ENCODE measurements at regions not wholly inside any gene's neighbourhood (a gene's known extent, or its start where the extent isn't known, plus 50 kb on each side); places are given as distances from the start of the nearest gene placed in this dataset.

- no peaks in the 10 kb centered on the region for H4K20me1 ChIP-seq (ENCODE audit: control insufficient read depth, extremely low read depth, insufficient read depth, low read length)
- H3K4me2 ChIP-seq (ENCODE audit: extremely low read depth, insufficient read depth, low read length), result no peak overlapping the region
- DNase-seq (ENCODE audit: low read depth in 2 of 2), result no peak
- H3K4me3 ChIP-seq (replicated peaks in 1 of 4; ENCODE audit: control extremely low read depth in 1 of 4, insufficient read depth in 1 of 4, low read depth in 3 of 4, low read length in 4 of 4), result no peak overlapping the region
- H3K27me3 ChIP-seq (ENCODE audit: control insufficient read depth, insufficient read depth, low read length), result no peaks in the 10 kb centered on the region
- H3K9me3 ChIP-seq (ENCODE audit: control insufficient read depth, insufficient read depth, low read depth, low read length), result no peaks in the 10 kb centered on the region
- no peak overlapping the region for H3K9ac ChIP-seq (ENCODE audit: insufficient read depth, low read length)
- H2AFZ ChIP-seq (ENCODE audit: low read length), result no peak overlapping the region
- TF ChIP-seq EZH2 (IDR thresholded peaks at IDR 0.05; ENCODE audit: low read length, missing control alignments), result no peak
- TF ChIP-seq CTCF (conservative IDR thresholded peaks at IDR 0.05 in 1 of 2, IDR thresholded peaks at IDR 0.05 in 1 of 2; ENCODE audit: low read depth in 1 of 2, low read length in 2 of 2), result no peak
- no peaks in the 10 kb centered on the region for H3K79me2 ChIP-seq (ENCODE audit: control insufficient read depth, insufficient read depth, low read length)
- no peaks in the 10 kb centered on the region for H3K4me1 ChIP-seq (ENCODE audit: control insufficient read depth, extremely low read depth, insufficient read depth, low read length)
- H3K36me3 ChIP-seq (ENCODE audit: control insufficient read depth, insufficient read depth, low read length), result no peaks in the 10 kb centered on the region
- H3K27ac ChIP-seq (ENCODE audit: insufficient read depth, low read length), result no peak overlapping the region
These were observed 79.7 kb upstream of the JARID2 start for GRCh38 chr6:15166121-15166520.

- Histone ChIP-seq H3K27me3 (ENCODE audit: control insufficient read depth, insufficient read depth, low read length) (no peaks in the 10 kb centered on the region), H3K27ac (ENCODE audit: insufficient read depth, low read length) (no peak overlapping the region), H3K4me2 (ENCODE audit: extremely low read depth, insufficient read depth, low read length) (no peak overlapping the region), H3K9ac (ENCODE audit: insufficient read depth, low read length) (no peak overlapping the region), H3K9me3 (ENCODE audit: control insufficient read depth, insufficient read depth, low read depth, low read length) (no peaks in the 10 kb centered on the region), H3K4me3 (replicated peaks in 1 of 4; ENCODE audit: control extremely low read depth in 1 of 4, insufficient read depth in 1 of 4, low read depth in 3 of 4, low read length in 4 of 4) (no peak overlapping the region), H2AFZ (ENCODE audit: low read length) (no peak overlapping the region), H3K79me2 (ENCODE audit: control insufficient read depth, insufficient read depth, low read length) (no peaks in the 10 kb centered on the region), H3K36me3 (ENCODE audit: control insufficient read depth, insufficient read depth, low read length) (no peaks in the 10 kb centered on the region), H4K20me1 (ENCODE audit: control insufficient read depth, extremely low read depth, insufficient read depth, low read length) (no peaks in the 10 kb centered on the region), H3K4me1 (ENCODE audit: control insufficient read depth, extremely low read depth, insufficient read depth, low read length) (no peaks in the 10 kb centered on the region)
- DNase-seq (ENCODE audit: low read depth in 2 of 2), result no peak
- TF ChIP-seq EZH2 (IDR thresholded peaks at IDR 0.05; ENCODE audit: low read length, missing control alignments) (no peak), CTCF (conservative IDR thresholded peaks at IDR 0.05 in 1 of 2, IDR thresholded peaks at IDR 0.05 in 1 of 2; ENCODE audit: low read depth in 1 of 2, low read length in 2 of 2) (no peak)
These were observed 75.7 kb upstream of the JARID2 start for GRCh38 chr6:15170126-15170525.

- Histone ChIP-seq H4K20me1 (ENCODE audit: control insufficient read depth, extremely low read depth, insufficient read depth, low read length) (no peaks in the 10 kb centered on the region), H3K36me3 (ENCODE audit: control insufficient read depth, insufficient read depth, low read length) (no peaks in the 10 kb centered on the region), H2AFZ (ENCODE audit: low read length) (no peak overlapping the region), H3K4me2 (ENCODE audit: extremely low read depth, insufficient read depth, low read length) (no peak overlapping the region), H3K4me3 (replicated peaks in 1 of 4; ENCODE audit: control extremely low read depth in 1 of 4, insufficient read depth in 1 of 4, low read depth in 3 of 4, low read length in 4 of 4) (no peak overlapping the region), H3K27ac (ENCODE audit: insufficient read depth, low read length) (no peak overlapping the region), H3K9me3 (ENCODE audit: control insufficient read depth, insufficient read depth, low read depth, low read length) (no peaks in the 10 kb centered on the region), H3K27me3 (ENCODE audit: control insufficient read depth, insufficient read depth, low read length) (no peaks in the 10 kb centered on the region), H3K4me1 (ENCODE audit: control insufficient read depth, extremely low read depth, insufficient read depth, low read length) (no peaks in the 10 kb centered on the region), H3K79me2 (ENCODE audit: control insufficient read depth, insufficient read depth, low read length) (no peaks in the 10 kb centered on the region), H3K9ac (ENCODE audit: insufficient read depth, low read length) (no peak overlapping the region)
- DNase-seq (ENCODE audit: low read depth in 2 of 2), result no peak
- TF ChIP-seq CTCF (conservative IDR thresholded peaks at IDR 0.05 in 1 of 2, IDR thresholded peaks at IDR 0.05 in 1 of 2; ENCODE audit: low read depth in 1 of 2, low read length in 2 of 2) (no peak), EZH2 (IDR thresholded peaks at IDR 0.05; ENCODE audit: low read length, missing control alignments) (no peak)
These were observed 74.8 kb upstream of the JARID2 start for GRCh38 chr6:15171026-15171425.
